Spleen (tissue), 11 donors: ENCODE measurements at regions not wholly inside any gene's neighbourhood (a gene's known extent, or its start where the extent isn't known, plus 50 kb on each side); places are given as distances from the start of the nearest gene placed in this dataset.

Source experiments
- DNase-seq: peaks from one replicate; pipeline ENCODE4 v3.0.0-alpha.2; 2020
- H3K27ac ChIP-seq, 8 donors: fragments of 200-600 bp; sonication (generic) in 7 of 8; 1 replicate in 4 of 8; 2 replicates in 4 of 8; pipeline versions ENCODE4 v1.5.0 to v1.8.0; 2016 to 2021; ENCODE audit warnings: inconsistent platforms in 4 of 8, mild to moderate bottlenecking in 4 of 8, moderate library complexity in 1 of 8
- H3K27me3 ChIP-seq, 7 donors: fragments of 200-600 bp; sonication (generic) in 6 of 7; replicated peaks in 1 of 7; 1 replicate in 4 of 7; 2 replicates in 3 of 7; pipeline versions ENCODE4 v1.5.0 to v1.8.0; 2016 to 2021; ENCODE audit warnings: inconsistent platforms in 3 of 7, mild to moderate bottlenecking in 1 of 7
- H3K36me3 ChIP-seq, 6 donors: fragments of 200-600 bp; sonication (generic) in 5 of 6; 1 replicate in 4 of 6; 2 replicates in 2 of 6; pipeline versions ENCODE4 v1.5.0 to v1.8.0; 2016 to 2021; ENCODE audit warnings: inconsistent platforms in 2 of 6
- H3K4me1 ChIP-seq, 6 donors: fragments of 200-600 bp; sonication (generic) in 5 of 6; 1 replicate in 3 of 6; 2 replicates in 3 of 6; pipeline versions ENCODE4 v1.5.0 to v1.8.0; 2016 to 2021; ENCODE audit warnings: inconsistent platforms in 3 of 6
- H3K4me3 ChIP-seq, 8 donors: fragments of 200-600 bp; sonication (generic) in 7 of 8; 1 replicate in 4 of 8; 2 replicates in 4 of 8; pipeline versions ENCODE4 v1.5.0 to v1.8.0; 2016 to 2021; ENCODE audit warnings: inconsistent platforms in 4 of 8, mild to moderate bottlenecking in 4 of 8, moderate library complexity in 2 of 8
- H3K9me3 ChIP-seq, 8 donors: fragments of 200-600 bp; sonication (generic) in 7 of 8; 1 replicate in 4 of 8; 2 replicates in 4 of 8; pipeline versions ENCODE4 v1.5.0 to v1.8.0; 2016 to 2021; ENCODE audit warnings: inconsistent platforms in 4 of 8
- POLR2A ChIP-seq, 3 donors: fragments of 450-650 bp; IDR thresholded peaks; one replicate each; pipeline ENCODE4 v1.5.1; 2017; ENCODE audit warnings: antibody characterized with exemption in 3 of 3, mild to moderate bottlenecking in 1 of 3
- POLR2AphosphoS5 ChIP-seq, 3 donors: sonication (generic); formaldehyde crosslinking; IDR thresholded peaks; one replicate each; pipeline ENCODE4 v1.5.1; 2017; ENCODE audit warnings: antibody characterized with exemption in 3 of 3
- WGBS, 5 donors: extraction: QIAGEN DNeasy Blood & Tissue Kit in 3 of 5; methylation state at CpG; one replicate each; pipeline versions ENCODE4 v1.1.5 to v1.1.7; 2013 to 2018; 5-methylcytosine and 5-hydroxymethylcytosine counted together
- intact Hi-C: fragments of 100-400 bp; cut with DNase I; formaldehyde crosslinking; loops from one replicate; pipeline ENCODE4 v1.15.0; 2023; ENCODE audit warnings: low total_unique reads
- TF ChIP-seq, protein P1 (sequence below), 11 experiments: fragments of 200-600 bp in 7 of 11; fragments of 450-650 bp in 4 of 11; sonication (generic) in 4 of 11; IDR thresholded peaks in 8 of 11; conservative IDR thresholded peaks in 3 of 11; 1 replicate in 7 of 11; 2 replicates in 4 of 11; pipeline versions ENCODE4 v1.4.0 to v1.8.0; 2016 to 2021; ENCODE audit warnings: antibody characterized with exemption in 11 of 11, inconsistent platforms in 4 of 11, mild to moderate bottlenecking in 1 of 11
- donor health status: healthy with polysubstance abuse.
- donor health status: DM: no; HTN: no; CAD: no; lungs with moderate emphysema.
- donor health status: DM: no; HTN: no; CAD: no.
- donor health status: Bipolar disorder and iron deficiency.
- donor health status: healthy.
- donor health status: DM: no; HTN: no; CAD: no.
- donor health status: DM: yes; HTN: yes; CAD: no.

DNA sequence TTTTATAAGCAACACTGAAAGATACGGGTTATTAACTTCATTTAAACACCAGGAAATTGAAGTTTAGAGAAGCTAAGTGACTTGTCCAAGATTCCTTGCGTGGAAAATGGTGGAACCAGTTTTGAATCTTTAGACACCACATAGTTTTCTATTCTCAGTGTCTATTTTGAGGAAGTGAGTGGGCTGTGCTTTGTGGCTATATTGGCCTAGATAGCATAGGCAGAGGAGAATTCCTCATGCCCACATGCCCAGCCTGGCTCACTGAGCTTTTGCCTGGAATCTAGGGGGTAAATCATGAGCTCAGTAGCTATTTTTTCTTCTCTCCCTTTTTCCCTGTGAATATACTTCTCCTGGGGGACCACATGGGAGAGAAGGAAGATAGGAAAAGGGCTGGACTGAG lies 431.3 kb downstream of the HS3ST3B1 start:
- Histone ChIP-seq H3K36me3 (no peaks in the 10 kb centered on the region), H3K9me3 (no peaks in the 10 kb centered on the region), H3K4me3 (no peak overlapping the region), H3K27me3 (no peaks in the 10 kb centered on the region), H3K4me1 (no peaks in the 10 kb centered on the region), H3K27ac (no peak overlapping the region)
- TF ChIP-seq POLR2AphosphoS5 (IDR thresholded peaks at IDR 0.05) = no peak
- TF ChIP-seq, protein P1, sequence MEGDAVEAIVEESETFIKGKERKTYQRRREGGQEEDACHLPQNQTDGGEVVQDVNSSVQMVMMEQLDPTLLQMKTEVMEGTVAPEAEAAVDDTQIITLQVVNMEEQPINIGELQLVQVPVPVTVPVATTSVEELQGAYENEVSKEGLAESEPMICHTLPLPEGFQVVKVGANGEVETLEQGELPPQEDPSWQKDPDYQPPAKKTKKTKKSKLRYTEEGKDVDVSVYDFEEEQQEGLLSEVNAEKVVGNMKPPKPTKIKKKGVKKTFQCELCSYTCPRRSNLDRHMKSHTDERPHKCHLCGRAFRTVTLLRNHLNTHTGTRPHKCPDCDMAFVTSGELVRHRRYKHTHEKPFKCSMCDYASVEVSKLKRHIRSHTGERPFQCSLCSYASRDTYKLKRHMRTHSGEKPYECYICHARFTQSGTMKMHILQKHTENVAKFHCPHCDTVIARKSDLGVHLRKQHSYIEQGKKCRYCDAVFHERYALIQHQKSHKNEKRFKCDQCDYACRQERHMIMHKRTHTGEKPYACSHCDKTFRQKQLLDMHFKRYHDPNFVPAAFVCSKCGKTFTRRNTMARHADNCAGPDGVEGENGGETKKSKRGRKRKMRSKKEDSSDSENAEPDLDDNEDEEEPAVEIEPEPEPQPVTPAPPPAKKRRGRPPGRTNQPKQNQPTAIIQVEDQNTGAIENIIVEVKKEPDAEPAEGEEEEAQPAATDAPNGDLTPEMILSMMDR (IDR thresholded peaks at IDR 0.05 in 8 of 11, conservative IDR thresholded peaks at IDR 0.05 in 3 of 11) = no peak
- no peak for TF ChIP-seq POLR2A (IDR thresholded peaks at IDR 0.05)
- no peak for DNase-seq
- WGBS, 5 donors = 83 to 90% (median 88%) methylated on average over 2 of the region's 2 CpGs
- intact Hi-C loops = no loop called here

DNA sequence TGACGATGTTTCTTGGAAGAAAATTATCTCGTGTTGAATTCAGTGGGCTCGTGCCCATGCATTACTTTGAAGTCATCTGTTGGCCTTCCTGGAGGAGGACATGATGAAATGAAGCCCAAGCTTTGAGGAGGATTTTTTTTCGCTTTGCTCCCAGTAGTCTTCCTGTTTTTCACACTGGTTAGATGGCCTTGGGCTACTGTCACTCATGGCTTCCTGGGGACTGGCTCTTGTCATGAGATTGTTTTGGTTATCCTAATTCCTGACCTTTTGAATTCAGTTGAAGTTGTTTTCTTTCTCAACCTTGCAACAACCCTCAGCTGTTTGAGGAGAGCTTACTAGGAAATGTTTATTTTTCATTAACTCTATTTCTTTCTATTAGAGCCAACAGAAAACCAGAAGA lies 430.7 kb downstream of the HS3ST3B1 start:
- Histone ChIP-seq H3K9me3 (no peaks in the 10 kb centered on the region), H3K4me1 (no peaks in the 10 kb centered on the region), H3K27me3 (no peaks in the 10 kb centered on the region), H3K36me3 (no peaks in the 10 kb centered on the region), H3K4me3 (no peak overlapping the region), H3K27ac (no peak overlapping the region)
- WGBS, 5 donors = 65 to 82% (median 73%) methylated on average over 4 of the region's 4 CpGs
- DNase-seq = no peak
- no peak for TF ChIP-seq POLR2A (IDR thresholded peaks at IDR 0.05)
- TF ChIP-seq, protein P1 (IDR thresholded peaks at IDR 0.05 in 8 of 11, conservative IDR thresholded peaks at IDR 0.05 in 3 of 11) = no peak
- no peak for TF ChIP-seq POLR2AphosphoS5 (IDR thresholded peaks at IDR 0.05)
- intact Hi-C loops = no loop called here

DNA sequence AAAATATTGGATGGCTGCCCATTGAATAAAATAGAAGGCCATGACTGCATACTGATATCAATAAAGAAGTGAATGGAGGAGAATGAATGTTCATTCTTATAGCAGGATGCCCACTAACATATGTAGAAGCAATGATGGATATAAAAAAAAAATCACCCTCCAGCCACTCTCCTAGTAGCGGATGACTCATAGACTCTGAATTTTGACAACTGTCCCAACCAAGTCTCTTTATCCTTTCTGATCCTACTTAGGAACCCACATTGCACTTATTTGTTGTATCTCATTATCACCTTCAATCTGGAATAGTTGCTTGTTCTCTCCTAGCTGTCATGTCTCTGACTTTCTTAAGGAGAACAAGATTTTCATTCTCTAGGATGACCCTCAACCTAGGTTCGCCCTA lies 429.9 kb downstream of the HS3ST3B1 start:
- H3K4me3 ChIP-seq = no peak overlapping the region
- no peaks in the 10 kb centered on the region for H3K4me1 ChIP-seq
- DNase-seq = no peak
- no peaks in the 10 kb centered on the region for H3K36me3 ChIP-seq
- H3K27me3 ChIP-seq = no peaks in the 10 kb centered on the region
- intact Hi-C loops = no loop called here
- 90 to 98% (median 92%) methylated on average over 2 of the region's 2 CpGs for WGBS, 5 donors
- no peaks in the 10 kb centered on the region for H3K9me3 ChIP-seq
- TF ChIP-seq POLR2AphosphoS5 (IDR thresholded peaks at IDR 0.05) (no peak), POLR2A (IDR thresholded peaks at IDR 0.05) (no peak)
- TF ChIP-seq, protein P1 (IDR thresholded peaks at IDR 0.05 in 8 of 11, conservative IDR thresholded peaks at IDR 0.05 in 3 of 11) = no peak
- H3K27ac ChIP-seq = no peak overlapping the region

DNA sequence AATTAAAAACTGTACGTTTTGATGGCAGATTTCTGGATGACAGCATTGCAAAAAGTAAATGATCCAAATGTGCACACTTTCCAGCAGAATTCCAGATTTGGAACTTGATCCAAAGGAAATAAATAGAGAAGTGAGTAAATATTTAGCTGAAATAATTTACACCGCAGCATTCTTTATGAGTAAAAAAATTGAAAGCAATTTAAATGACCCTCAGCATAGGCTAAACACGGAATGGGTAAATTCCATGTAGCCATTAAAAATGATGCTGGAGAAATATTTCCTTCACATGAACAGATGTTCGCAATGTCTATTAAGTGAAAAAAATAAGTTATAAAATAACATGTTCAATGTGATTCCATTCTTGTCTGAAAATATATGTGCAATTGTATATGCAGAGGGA lies 424.8 kb downstream of the HS3ST3B1 start:
- no peaks in the 10 kb centered on the region for H3K36me3 ChIP-seq
- no peak overlapping the region for H3K27ac ChIP-seq
- intact Hi-C loops = no loop called here
- H3K4me3 ChIP-seq = no peak overlapping the region
- no peaks in the 10 kb centered on the region for H3K4me1 ChIP-seq
- DNase-seq = no peak
- H3K9me3 ChIP-seq = peaks cover 0 to 6% (median 1%) of the 10 kb centered on the region in 8 donors
- 79 to 89% (median 85%) methylated on average over 4 of the region's 4 CpGs for WGBS, 5 donors
- no peak for TF ChIP-seq POLR2A (IDR thresholded peaks at IDR 0.05)
- no peak for TF ChIP-seq POLR2AphosphoS5 (IDR thresholded peaks at IDR 0.05)
- TF ChIP-seq, protein P1 (IDR thresholded peaks at IDR 0.05 in 8 of 11, conservative IDR thresholded peaks at IDR 0.05 in 3 of 11) = no peak
- no peaks in the 10 kb centered on the region for H3K27me3 ChIP-seq
